Left lobe of liver (tissue), 2 donors: ENCODE measurements at regions not wholly inside any gene's neighbourhood (a gene's known extent, or its start where the extent isn't known, plus 50 kb on each side); places are given as distances from the start of the nearest gene placed in this dataset.
"Not testable (repeated sequence)": the region's sequence is repeated elsewhere in the genome, so short reads cannot be mapped to it uniquely, and the experiment has no call there.

Experiments used
- ATAC-seq: fragments of 200-7000 bp; cut with Tn5 transposase; one replicate; pipeline ENCODE4 v1.9.1; 2020; ENCODE audit warnings: mild to moderate bottlenecking, moderate library complexity
- DNase-seq: peaks from one replicate; pipeline ENCODE4 v3.0.0-alpha.2; 2020; ENCODE audit warnings: low spot score
- donor health status: DM: no; HTN: no; CAD: no; lungs with moderate emphysema.
- donor health status: DM: no; HTN: yes; CAD: no.

DNA sequence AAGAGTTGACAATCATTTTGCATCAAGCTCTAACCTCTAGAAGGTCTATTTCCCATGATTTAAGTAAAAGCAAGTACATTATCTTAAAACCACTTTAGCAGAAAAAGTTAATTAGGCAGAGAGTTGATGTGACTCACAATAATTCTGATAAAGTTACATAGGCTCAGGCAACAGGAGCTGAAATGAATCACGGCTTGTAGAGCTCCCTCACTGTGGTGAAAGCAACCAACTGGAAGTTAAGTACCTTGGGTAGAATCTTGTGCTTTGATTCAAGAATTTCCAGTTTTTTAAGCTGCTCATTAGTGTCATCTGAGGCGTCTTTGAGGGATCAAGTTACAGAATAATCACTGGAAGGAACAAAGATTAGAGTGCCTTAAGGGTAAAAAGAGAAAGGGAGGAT, 68.9 kb upstream of the NFE2L3 start:
- no peak for DNase-seq

GRCh38 chr7:26084418-26084817, 67.6 kb upstream of the NFE2L3 start:
- DNase-seq (no peak), ATAC-seq (no peak)

More for the DNA sequence above, 68.9 kb upstream of the NFE2L3 start:
- no peak for ATAC-seq

DNA sequence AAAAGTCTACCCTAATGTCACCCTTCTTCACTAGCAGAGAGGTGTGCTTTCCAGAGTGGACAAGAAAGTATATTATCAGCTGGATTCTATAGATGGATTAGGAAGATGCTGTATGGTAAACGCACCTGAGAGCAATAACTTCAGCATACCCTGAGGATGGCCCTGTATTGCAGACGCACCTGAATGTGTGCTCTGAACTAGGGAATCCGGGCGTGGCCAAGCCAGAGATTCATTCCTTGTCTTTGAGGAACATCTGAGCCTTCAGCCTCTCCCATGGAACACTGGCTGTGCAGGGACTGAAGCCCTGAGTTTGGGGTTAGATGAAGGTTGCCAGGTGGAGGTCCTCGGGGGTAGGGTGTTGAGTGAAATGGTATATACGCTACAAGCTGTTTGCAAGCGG, 66.2 kb upstream of the NFE2L3 start:
- ATAC-seq (no peak), DNase-seq (no peak)

GRCh38 chr7:26087321-26088091, 64.5 kb upstream of the NFE2L3 start:
- ATAC-seq (no peak), DNase-seq (no peak)

DNA sequence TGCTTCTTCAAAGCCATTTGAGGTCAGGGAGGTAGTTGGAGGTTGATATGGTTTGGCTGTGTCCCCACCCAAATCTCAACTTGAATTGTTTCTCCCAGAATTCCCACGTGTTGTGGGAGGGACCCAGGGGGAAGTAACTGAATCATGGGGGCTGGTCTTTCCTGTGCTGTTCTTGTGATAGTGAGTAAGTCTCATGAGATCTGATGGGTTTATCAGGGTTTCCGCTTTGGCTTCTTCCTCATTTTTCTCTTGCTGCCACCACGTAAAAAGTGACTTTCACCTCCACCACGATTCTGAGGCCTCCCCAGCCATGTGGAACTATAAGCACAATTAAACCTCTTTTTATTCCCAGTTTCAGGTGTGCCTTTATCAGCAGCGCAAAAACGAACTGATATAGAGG, 62.5 kb upstream of the NFE2L3 start:
- DNase-seq, ATAC-seq: not testable (repeated sequence)

GRCh38 chr7:26090927-26091519, 61.0 kb upstream of the NFE2L3 start:
- ATAC-seq (peak; percentile 86), DNase-seq (no peak)

DNA sequence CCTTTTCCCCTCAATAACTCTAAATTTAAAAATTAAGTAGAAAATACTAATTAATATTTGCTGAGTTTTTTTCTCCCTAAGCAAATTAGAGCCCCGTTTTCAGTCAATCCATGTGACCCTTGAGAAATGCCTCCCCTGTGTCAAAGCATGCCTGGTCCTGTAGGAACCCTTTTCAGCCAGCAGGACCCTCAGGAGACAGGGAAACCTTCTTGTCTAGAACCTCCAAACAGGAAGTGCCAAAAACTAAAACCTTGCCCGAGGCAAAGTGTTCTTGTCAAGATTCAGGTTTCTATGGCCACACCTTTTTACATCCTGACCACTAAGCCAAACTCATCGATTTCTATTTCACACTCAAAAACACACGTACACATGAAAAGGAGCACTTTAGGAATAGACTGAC, 60.1 kb upstream of the NFE2L3 start:
- DNase-seq (no peak), ATAC-seq (no peak)

DNA sequence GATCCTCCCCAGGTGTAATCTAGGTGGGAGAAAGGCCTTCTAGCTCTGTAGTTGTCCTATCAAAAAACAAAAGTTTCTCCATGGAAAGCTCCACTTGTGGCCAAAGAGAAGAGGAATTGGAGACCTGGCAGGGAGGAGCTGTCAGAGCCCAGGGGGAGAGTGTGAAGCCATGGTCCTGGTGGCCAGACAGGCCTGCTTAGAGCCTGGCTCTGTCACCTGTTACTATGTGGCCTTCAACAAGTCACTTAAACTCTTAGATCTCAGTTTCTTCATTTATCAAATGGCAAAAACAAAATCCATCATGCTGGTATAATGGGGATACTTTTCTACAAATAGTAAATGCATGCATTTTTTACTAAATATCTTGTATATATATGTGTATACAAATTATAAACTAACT, 59.0 kb upstream of the NFE2L3 start:
- DNase-seq, result no peak
- no peak for ATAC-seq

GRCh38 chr7:26096136-26096535, 55.9 kb upstream of the NFE2L3 start:
- ATAC-seq, result no peak

GRCh38 chr7:26097837-26098668, 53.9 kb upstream of the NFE2L3 start:
- no peak for ATAC-seq
- no peak for DNase-seq

More at GRCh38 chr7:26096136-26096535, 55.9 kb upstream of the NFE2L3 start:
- DNase-seq, result no peak

DNA sequence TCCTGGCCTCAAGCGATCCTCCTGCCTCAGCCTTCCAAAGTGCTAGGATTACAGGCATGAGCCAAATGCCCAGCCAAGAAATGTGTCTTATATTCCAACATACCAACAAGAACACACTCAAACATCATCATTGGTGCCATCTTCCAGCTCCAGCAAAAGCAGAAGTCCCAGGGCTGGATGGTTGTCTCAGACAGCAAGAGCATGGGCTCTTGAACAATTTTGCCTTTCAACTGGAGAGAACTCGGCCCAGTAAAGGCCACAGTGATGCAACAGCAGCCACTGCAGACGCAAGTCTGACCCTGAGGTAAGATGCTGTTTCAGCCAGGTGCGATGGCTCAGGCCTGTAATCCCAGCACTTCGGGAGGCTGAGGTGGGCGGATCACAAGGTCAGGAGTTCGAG, 52.8 kb upstream of the NFE2L3 start:
- no peak for DNase-seq
- no peak for ATAC-seq

DNA sequence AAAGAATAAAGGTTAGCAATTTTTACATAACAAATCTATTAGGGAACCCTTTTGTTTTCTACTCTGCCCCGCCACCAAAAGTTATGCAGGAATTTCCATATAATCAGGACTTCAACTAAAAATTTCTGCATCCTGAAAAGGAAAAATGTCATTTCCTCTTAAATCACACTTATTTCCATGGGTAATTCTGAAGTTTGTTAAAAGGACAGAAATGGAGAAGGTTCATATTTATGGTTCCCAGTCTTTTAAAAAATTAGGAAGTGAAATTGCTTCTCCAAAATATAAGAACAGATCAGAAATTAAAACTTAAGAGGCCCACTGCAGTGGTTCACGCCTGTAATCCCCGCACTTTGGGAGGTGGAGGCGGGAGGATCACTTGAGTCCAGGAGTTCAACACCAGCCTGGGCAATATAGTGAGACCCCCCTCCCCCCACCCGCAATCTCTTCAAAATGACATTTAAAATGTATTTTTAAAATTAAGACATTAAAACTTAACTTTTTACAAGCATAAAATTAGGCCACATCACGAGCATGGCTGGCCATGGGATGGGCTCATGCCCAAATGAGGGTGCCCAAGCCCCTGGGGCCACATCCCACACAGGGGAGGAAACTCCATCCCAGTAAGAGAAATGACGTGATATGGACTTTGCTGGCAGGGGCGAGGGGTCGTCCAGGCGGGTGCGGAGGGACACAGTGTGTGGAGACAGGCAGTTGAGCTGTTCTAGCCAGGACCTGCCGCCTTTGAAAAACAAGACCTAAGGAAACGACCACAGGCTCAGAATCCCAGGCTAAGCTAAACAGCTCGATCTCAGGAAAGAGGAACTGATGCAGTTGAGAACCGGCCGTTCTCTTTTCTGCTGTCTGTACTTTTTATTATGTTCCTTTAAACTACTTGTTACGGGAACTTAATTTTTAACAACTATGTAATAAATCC, 51.3 kb upstream of the NFE2L3 start:
- no peak for DNase-seq
- no peak for ATAC-seq

- DNase-seq, result no peak
Observed at GRCh38 chr7:26101361-26102151, 50.4 kb upstream of the NFE2L3 start.

DNA sequence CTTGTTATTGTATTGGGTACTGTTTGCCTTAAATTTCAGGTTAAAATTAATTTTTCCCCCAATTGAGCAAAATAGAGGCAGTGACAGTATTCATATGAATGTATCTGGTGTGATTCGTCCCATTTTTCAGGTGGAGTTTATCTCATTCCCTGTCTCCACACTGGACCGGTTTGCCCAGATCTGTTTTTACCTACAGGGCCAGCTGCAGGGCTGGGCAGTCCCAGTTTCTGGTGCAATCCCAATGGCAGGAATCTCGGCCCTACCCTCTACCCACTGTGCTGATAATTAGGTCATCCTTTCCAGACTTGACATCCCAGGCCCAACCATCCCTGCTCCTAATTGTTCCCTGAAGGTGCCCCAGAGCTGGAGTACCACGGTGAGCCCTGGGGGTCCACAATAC, 49.8 kb upstream of the NFE2L3 start:
- DNase-seq (no peak), ATAC-seq (no peak)

More at GRCh38 chr7:26101361-26102151, 50.4 kb upstream of the NFE2L3 start:
- peak; percentile 34 for ATAC-seq
